A673 (cell line): ENCODE measurements at regions not wholly inside any gene's neighbourhood (a gene's known extent, or its start where the extent isn't known, plus 50 kb on each side); places are given as distances from the start of the nearest gene placed in this dataset.

ENCODE experiments used
- BruUV-seq: library from RNA; stranded (reverse); fragments of 400-500 nt; replicated peaks from 2 replicates; lab custom pipeline; 2021; lab: Mats Ljungman, UMichigan
- CTCF ChIA-PET: fragments of 300-600 bp; sonication (Branson Sonifier 250); formaldehyde crosslinking; loops from one replicate; lab custom pipeline; 2022; ENCODE audit warnings: antibody characterized with exemption; lab: Charles Lee
- POLR2A ChIA-PET: fragments of 300-600 bp; sonication (Branson Sonifier 250); formaldehyde crosslinking; loops from one replicate; lab custom pipeline; 2022; ENCODE audit warnings: antibody characterized with exemption; ENCODE audit not compliant: low non-redundant PET; lab: Charles Lee
- DNase-seq: peaks from one replicate; pipeline ENCODE4 v3.0.0-alpha.2; 2015; ENCODE audit warnings: low spot score
- H3K27ac ChIP-seq: fragments of 200-600 bp; sonication (generic); 2 replicates; pipeline ENCODE4 v1.5.1; 2016; ENCODE audit warnings: mixed run types, low read depth, mild to moderate bottlenecking, mixed read lengths, antibody characterized with exemption, low read length; ENCODE audit not compliant: poor library complexity, severe bottlenecking
- H3K27me3 ChIP-seq: fragments of 200-600 bp; sonication (generic); replicated peaks from 2 replicates; pipeline ENCODE4 v1.6.1; 2017; ENCODE audit warnings: mixed run types, low read depth, mild to moderate bottlenecking, mixed read lengths, antibody characterized with exemption, low read length; ENCODE audit not compliant: insufficient read depth, poor library complexity
- H3K36me3 ChIP-seq: fragments of 200-600 bp; sonication (generic); 2 replicates; pipeline ENCODE4 v1.6.1; 2016; ENCODE audit warnings: mixed run types, mild to moderate bottlenecking, mixed read lengths, antibody characterized with exemption, low read length; ENCODE audit not compliant: insufficient read depth, poor library complexity, severe bottlenecking
- H3K4me1 ChIP-seq: fragments of 200-600 bp; sonication (generic); 2 replicates; pipeline ENCODE4 v1.6.1; 2017; ENCODE audit warnings: mixed run types, mild to moderate bottlenecking, mixed read lengths, antibody characterized with exemption, low read length; ENCODE audit not compliant: insufficient read depth, poor library complexity, severe bottlenecking
- H3K4me3 ChIP-seq: fragments of 200-600 bp; sonication (generic); 2 replicates; pipeline ENCODE4 v1.5.1; 2016; ENCODE audit warnings: low read depth, mixed run types, mild to moderate bottlenecking, mixed read lengths, low read length; ENCODE audit not compliant: poor library complexity, severe bottlenecking
- H3K9me3 ChIP-seq: fragments of 200-600 bp; sonication (generic); 2 replicates; pipeline ENCODE4 v1.6.1; 2016; ENCODE audit warnings: mixed run types, low read depth, mild to moderate bottlenecking, mixed read lengths, antibody characterized with exemption, low read length; ENCODE audit not compliant: poor library complexity, severe bottlenecking
- CTCF ChIP-seq: fragments of 300-800, 200-600 bp; sonication (generic); conservative IDR thresholded peaks from 2 replicates; pipeline ENCODE4 v1.5.1; 2017; ENCODE audit warnings: low read depth, mild to moderate bottlenecking, antibody characterized with exemption, low read length, moderate library complexity, mixed read lengths
- EZH2 ChIP-seq: fragments of 200-600 bp; sonication (generic); IDR thresholded peaks from 2 replicates; pipeline ENCODE4 v1.6.1; 2017; ENCODE audit warnings: borderline replicate concordance, low read depth, mild to moderate bottlenecking, mixed read lengths, antibody characterized with exemption, low read length; ENCODE audit not compliant: poor library complexity, severe bottlenecking
- intact Hi-C: fragments of 100-400 bp; cut with micrococcal nuclease; formaldehyde crosslinking; loops from one replicate; pipeline ENCODE4 v1.10.0; 2022; ENCODE audit not compliant: unreplicated experiment

- Histone ChIP-seq H3K27me3 (no peaks in the 10 kb centered on the region), H3K27ac (no peak overlapping the region), H3K4me1 (no peaks in the 10 kb centered on the region), H3K9me3 (no peaks in the 10 kb centered on the region), H3K4me3 (no peak overlapping the region), H3K36me3 (no peaks in the 10 kb centered on the region)
- POLR2A ChIA-PET = no interaction called here
- intact Hi-C loops = loop anchor here (5.0 kb wide), 2 partner anchors 180 to 700 kb away; no protein-coding TSS in a partner anchor
- DNase-seq = peak; percentile 77
- TF ChIP-seq EZH2 (no peak), CTCF (peak; percentile 67)
- no TSS peak for BruUV-seq
- CTCF ChIA-PET = interaction anchor here (0.7 to 1.3 kb wide), 6 partner anchors 10 to 428 kb away, joined by 3 to 10 read pairs (median 4); no protein-coding TSS in a partner anchor
These were observed 51.7 kb upstream of the CHRDL1 start for GRCh38 chrX:110847334-110847733.

GRCh38 chrX:110846071-110846470 lies 50.5 kb upstream of the CHRDL1 start:
- no peak overlapping the region for H3K27ac ChIP-seq
- POLR2A ChIA-PET = interaction anchor here (0.6 kb wide), 1 partner anchor 124 kb away, joined by 3 read pairs; no protein-coding TSS in a partner anchor
- intact Hi-C loops = loop anchor here (5.0 kb wide), 2 partner anchors 179 to 699 kb away; no protein-coding TSS in a partner anchor
- H3K4me1 ChIP-seq = no peaks in the 10 kb centered on the region
- TF ChIP-seq CTCF = no peak
- TF ChIP-seq EZH2 = no peak
- H3K36me3 ChIP-seq = no peaks in the 10 kb centered on the region
- CTCF ChIA-PET = no interaction called here
- no TSS peak for BruUV-seq
- H3K9me3 ChIP-seq = no peaks in the 10 kb centered on the region
- DNase-seq = no peak
- no peak overlapping the region for H3K4me3 ChIP-seq
- H3K27me3 ChIP-seq = no peaks in the 10 kb centered on the region
